ENCODE measurements at regions not wholly inside any gene's neighbourhood (a gene's known extent, or its start where the extent isn't known, plus 50 kb on each side); places are given as distances from the start of the nearest gene placed in this dataset.

- H3K9me3 Mint-ChIP-seq (ENCODE audit: insufficient read depth): no peaks in the 10 kb centered on the region
- WGBS (ENCODE audit: insufficient coverage): 92% methylated on average over 2 of the region's 2 CpGs
- H3K4me3 ChIP-seq (ENCODE audit: control extremely low read depth in 1 of 5, extremely low read depth in 1 of 5, insufficient read depth in 1 of 5, low read depth in 2 of 5, low read length in 4 of 5): no peak overlapping the region
- H3K9ac ChIP-seq (ENCODE audit: low read length): no peak overlapping the region
- no peaks in the 10 kb centered on the region for H3K4me1 Mint-ChIP-seq
- H3K27ac ChIP-seq (ENCODE audit: low read length in 2 of 2): no peak overlapping the region
- no peaks in the 10 kb centered on the region for H3K36me3 ChIP-seq (replicated peaks in 1 of 2; ENCODE audit: control extremely low read depth in 1 of 2, control insufficient read depth in 1 of 2, extremely low read depth in 1 of 2, insufficient read depth in 2 of 2, low read length in 1 of 2)
- TF ChIP-seq CTCF (IDR thresholded peaks at IDR 0.05) (no peak), EZH2 (IDR thresholded peaks at IDR 0.05; ENCODE audit: borderline replicate concordance, insufficient read depth, low read depth, low read length, poor library complexity, severe bottlenecking) (no peak)
- ATAC-seq (ENCODE audit: low read depth) (no peak), DNase-seq (no peak)
- intact Hi-C loops (cut with micrococcal nuclease): no loop called here
- no peak overlapping the region for H3K4me2 ChIP-seq (replicated peaks; ENCODE audit: low read depth, low read length, poor library complexity, severe bottlenecking)
- H3K27ac Mint-ChIP-seq: no peak overlapping the region
- no peak overlapping the region for H2AFZ ChIP-seq (ENCODE audit: insufficient read depth, low read depth, low read length, poor library complexity, severe bottlenecking)
- H3K27me3 ChIP-seq (replicated peaks in 1 of 4; ENCODE audit: control extremely low read depth in 1 of 4, control insufficient read depth in 3 of 4, insufficient read depth in 4 of 4, low read length in 3 of 4): no peaks in the 10 kb centered on the region
- no peaks in the 10 kb centered on the region for H3K9me3 ChIP-seq (ENCODE audit: control extremely low read depth in 1 of 3, control insufficient read depth in 2 of 3, insufficient read depth in 1 of 3, low read length in 2 of 3)
- H3K4me1 ChIP-seq (ENCODE audit: control insufficient read depth in 2 of 2, insufficient read depth in 2 of 2, low read length in 2 of 2): no peaks in the 10 kb centered on the region
- H4K20me1 ChIP-seq (ENCODE audit: control insufficient read depth, insufficient read depth, low read length, poor library complexity, severe bottlenecking): no peaks in the 10 kb centered on the region
- ChIA-PET CTCF (no interaction called here), POLR2A (no interaction called here)
- H3K4me3 Mint-ChIP-seq: no peak overlapping the region
- no peaks in the 10 kb centered on the region for H3K27me3 Mint-ChIP-seq
- no peaks in the 10 kb centered on the region for H3K79me2 ChIP-seq (ENCODE audit: control insufficient read depth, insufficient read depth, low read length)
These were observed 120.0 kb upstream of the KLF4 start for GRCh38 chr9:107609547-107609946.

GRCh38 chr9:107606149-107606790 is 116.7 kb upstream of the KLF4 start:
- H3K27me3 ChIP-seq (replicated peaks in 1 of 4; ENCODE audit: control extremely low read depth in 1 of 4, control insufficient read depth in 3 of 4, insufficient read depth in 4 of 4, low read length in 3 of 4): no peaks in the 10 kb centered on the region
- no peaks in the 10 kb centered on the region for H3K4me1 ChIP-seq (ENCODE audit: control insufficient read depth in 2 of 2, insufficient read depth in 2 of 2, low read length in 2 of 2)
- H3K79me2 ChIP-seq (ENCODE audit: control insufficient read depth, insufficient read depth, low read length): no peaks in the 10 kb centered on the region
- Mint-ChIP-seq H3K4me1 (no peaks in the 10 kb centered on the region), H3K4me3 (no peak overlapping the region), H3K27ac (no peak overlapping the region), H3K9me3 (ENCODE audit: insufficient read depth) (no peaks in the 10 kb centered on the region), H3K27me3 (no peaks in the 10 kb centered on the region)
- no peak for TF ChIP-seq EZH2 (IDR thresholded peaks at IDR 0.05; ENCODE audit: borderline replicate concordance, insufficient read depth, low read depth, low read length, poor library complexity, severe bottlenecking)
- TF ChIP-seq CTCF (IDR thresholded peaks at IDR 0.05): no peak
- no peaks in the 10 kb centered on the region for H4K20me1 ChIP-seq (ENCODE audit: control insufficient read depth, insufficient read depth, low read length, poor library complexity, severe bottlenecking)
- no peak overlapping the region for H3K4me3 ChIP-seq (ENCODE audit: control extremely low read depth in 1 of 5, extremely low read depth in 1 of 5, insufficient read depth in 1 of 5, low read depth in 2 of 5, low read length in 4 of 5)
- CTCF ChIA-PET: no interaction called here
- no peak overlapping the region for H2AFZ ChIP-seq (ENCODE audit: insufficient read depth, low read depth, low read length, poor library complexity, severe bottlenecking)
- intact Hi-C loops (cut with micrococcal nuclease): no loop called here
- H3K9me3 ChIP-seq (ENCODE audit: control extremely low read depth in 1 of 3, control insufficient read depth in 2 of 3, insufficient read depth in 1 of 3, low read length in 2 of 3): no peaks in the 10 kb centered on the region
- H3K9ac ChIP-seq (ENCODE audit: low read length): no peak overlapping the region
- DNase-seq (no peak), ATAC-seq (ENCODE audit: low read depth) (no peak)
- no peaks in the 10 kb centered on the region for H3K36me3 ChIP-seq (replicated peaks in 1 of 2; ENCODE audit: control extremely low read depth in 1 of 2, control insufficient read depth in 1 of 2, extremely low read depth in 1 of 2, insufficient read depth in 2 of 2, low read length in 1 of 2)
- POLR2A ChIA-PET: no interaction called here
- WGBS (ENCODE audit: insufficient coverage): 92% methylated on average over 5 of the region's 8 CpGs
- no peak overlapping the region for H3K27ac ChIP-seq (ENCODE audit: low read length in 2 of 2)
- no peak overlapping the region for H3K4me2 ChIP-seq (replicated peaks; ENCODE audit: low read depth, low read length, poor library complexity, severe bottlenecking)

Measured in B cell (primary cell).